Stimulated activated CD4-positive, alpha-beta T cell treated with anti-CD3 and anti-CD28 coated beads, Interleukin-15, amount 100 ng/mL, for 1 hour (primary cell): ENCODE measurements at regions not wholly inside any gene's neighbourhood (a gene's known extent, or its start where the extent isn't known, plus 50 kb on each side); places are given as distances from the start of the nearest gene placed in this dataset.
"Not testable (repeated sequence)": the region's sequence is repeated elsewhere in the genome, so short reads cannot be mapped to it uniquely, and the experiment has no call there.

Experiments
- DNase-seq, 2 donors: peaks; one replicate each; pipeline ENCODE4 v3.0.0-alpha.2; 2020; ENCODE audit warnings: low read depth in 1 of 2, low spot score in 1 of 2

- DNase-seq = no peak
These were observed 53.0 kb upstream of the CA12 start for GRCh38 chr15:63434576-63435186.

GRCh38 chr15:63435204-63435820 is 53.7 kb upstream of the CA12 start:
- no peak for DNase-seq

GRCh38 chr15:63436341-63436740 is 54.7 kb upstream of the CA12 start:
- no peak for DNase-seq

GRCh38 chr15:63436872-63437375 is 55.3 kb upstream of the CA12 start:
- peak; percentile 37 to 44 for DNase-seq

DNA sequence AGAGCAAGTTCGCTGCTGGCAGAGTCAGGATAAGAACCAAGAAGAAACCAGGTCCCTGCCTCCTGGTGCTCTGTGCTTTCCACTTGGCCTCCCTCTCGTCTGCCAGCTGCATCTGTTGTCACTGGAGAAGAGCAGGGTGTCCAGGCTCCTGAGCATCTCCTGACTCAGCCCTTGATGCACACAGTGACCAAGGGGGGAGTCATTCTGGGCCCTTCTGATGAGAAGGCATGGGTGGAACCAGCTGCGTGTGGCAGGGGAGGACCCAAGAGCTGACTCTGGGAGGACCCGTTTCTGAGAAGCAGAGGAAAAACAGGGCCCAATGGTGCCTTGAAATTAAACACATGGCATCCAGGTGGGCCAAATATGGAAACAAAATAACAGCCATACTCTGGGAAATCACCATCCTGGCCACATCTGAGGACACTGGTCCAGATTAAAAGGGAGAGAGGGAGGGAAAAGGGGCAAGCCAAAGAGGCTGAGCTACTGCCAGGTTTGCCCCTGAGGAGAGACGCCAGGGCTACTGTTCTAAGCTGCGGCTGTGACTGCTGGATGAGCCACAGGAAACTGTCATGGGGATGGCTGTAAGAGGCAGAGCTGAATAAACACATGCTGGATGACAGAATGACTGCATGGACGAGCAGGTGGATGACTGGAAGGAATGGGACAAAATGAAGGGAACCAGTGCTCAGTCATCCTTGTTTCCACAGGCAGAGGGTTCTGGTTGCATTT is 58.1 kb upstream of the CA12 start:
- no peak for DNase-seq

DNA sequence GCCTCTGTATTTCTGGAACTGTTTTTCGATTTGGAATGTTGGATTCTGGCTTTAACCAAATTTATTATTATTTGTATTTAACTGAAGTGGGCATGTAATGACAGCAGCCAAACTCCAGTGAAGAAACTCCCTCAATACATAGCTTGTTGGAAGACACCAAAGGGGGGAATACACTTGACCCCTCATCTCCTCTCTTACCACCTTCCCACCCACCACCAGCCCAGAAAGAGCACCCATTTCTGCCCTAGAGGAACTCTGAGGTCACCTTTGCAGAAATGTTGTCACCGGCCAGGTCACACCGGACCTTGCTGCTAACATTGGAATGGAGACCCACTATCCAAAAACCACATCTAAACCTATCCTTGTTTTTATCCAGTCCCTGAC is 58.6 kb upstream of the CA12 start:
- no peak for DNase-seq

- no peak for DNase-seq
These were observed 59.1 kb upstream of the CA12 start for GRCh38 chr15:63440756-63441155.

GRCh38 chr15:63441266-63441665 is 59.6 kb upstream of the CA12 start:
- DNase-seq = no peak

DNA sequence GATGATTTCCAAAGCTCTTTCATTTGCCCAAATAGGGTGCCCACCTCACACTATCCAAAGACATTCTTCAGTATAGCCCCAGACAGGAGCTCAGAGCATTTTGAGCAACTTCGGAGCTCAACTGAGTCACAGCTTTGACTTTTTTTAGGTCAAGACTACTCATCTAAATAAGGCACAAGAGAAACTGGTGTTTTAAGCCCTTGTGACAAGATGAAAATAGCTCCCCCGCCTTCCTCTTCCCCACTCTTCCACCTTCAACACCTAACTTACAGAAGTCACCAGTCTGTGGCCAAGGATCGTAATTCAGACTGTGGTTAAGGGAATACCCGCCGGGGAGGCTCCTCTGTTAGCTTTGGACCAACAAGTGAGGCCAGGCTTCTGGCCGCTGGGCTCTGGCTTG is 60.4 kb upstream of the CA12 start:
- no peak for DNase-seq

DNA sequence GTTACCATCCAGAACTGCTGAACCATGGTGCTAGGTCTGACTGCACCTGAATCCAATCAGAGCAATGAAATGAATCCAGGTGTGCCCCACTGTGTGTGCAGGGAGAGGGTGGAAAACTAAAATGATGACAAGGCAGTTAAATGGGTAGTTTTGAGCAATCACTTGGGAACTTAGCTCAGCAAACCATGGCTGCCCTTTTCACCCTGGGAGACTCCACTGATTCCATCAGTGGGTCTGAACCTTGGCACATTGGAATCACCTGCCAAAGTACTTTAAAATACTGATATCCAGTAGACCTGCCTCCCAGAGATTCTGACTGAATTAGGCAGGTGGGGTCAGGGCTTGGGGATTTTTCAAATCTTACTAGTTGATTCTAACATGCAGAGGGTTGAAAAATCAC is 59.8 kb upstream of the USP3 start:
- DNase-seq = no peak

DNA sequence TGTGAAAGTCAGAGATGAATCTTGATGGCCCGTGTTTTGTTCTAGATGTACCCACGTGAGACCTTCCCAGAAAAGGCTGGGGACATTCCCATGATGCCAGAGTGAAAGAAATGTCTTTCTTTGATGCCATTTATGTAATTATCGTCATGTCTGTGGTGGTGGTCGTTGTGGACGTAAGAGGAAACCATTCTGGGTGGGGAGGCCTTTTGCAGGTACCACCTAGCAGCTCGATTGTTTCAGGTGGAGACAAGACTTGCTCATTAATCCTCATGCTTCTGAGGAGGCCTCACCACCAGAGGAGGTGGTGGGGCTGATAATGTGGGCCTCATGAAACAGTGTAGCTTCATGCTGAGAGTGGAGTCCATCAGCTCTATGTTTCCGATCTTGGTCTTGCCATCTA is 58.1 kb upstream of the USP3 start:
- no peak for DNase-seq

GRCh38 chr15:63447017-63447676 is 57.2 kb upstream of the USP3 start:
- DNase-seq = no peak

GRCh38 chr15:63448266-63448665 is 56.1 kb upstream of the USP3 start:
- no peak for DNase-seq

DNA sequence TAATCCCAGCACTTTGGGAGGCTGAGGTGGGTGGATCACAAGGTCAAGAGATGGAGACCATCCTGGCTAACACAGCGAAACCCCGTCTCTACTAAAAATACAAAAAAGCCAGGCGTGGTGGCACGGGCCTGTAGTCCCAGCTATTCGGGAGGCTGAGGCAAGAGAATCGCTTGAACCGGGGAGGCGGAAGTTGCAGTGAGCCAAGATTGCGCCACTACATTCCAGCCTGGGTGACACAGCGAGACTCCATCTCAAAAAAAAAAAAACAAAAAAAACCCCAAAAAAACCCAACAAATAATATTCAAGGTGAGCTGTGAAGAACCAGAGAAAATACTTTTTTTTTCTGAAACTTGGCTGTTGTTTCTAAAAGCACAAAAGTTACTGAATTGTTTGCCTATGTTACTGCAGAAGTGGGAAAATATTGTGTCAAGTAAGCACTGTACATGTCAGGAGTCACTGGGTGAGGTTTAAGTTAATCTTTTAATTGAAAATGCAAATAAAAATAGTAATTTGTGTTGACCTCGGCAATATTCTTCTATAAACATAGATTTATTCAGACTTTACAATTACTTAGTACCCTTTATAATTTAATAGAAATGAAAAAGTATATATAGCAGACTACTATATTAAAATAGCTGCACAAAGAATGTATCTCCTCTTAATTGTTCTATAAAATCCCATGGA is 55.4 kb upstream of the USP3 start:
- DNase-seq = not testable (repeated sequence)

DNA sequence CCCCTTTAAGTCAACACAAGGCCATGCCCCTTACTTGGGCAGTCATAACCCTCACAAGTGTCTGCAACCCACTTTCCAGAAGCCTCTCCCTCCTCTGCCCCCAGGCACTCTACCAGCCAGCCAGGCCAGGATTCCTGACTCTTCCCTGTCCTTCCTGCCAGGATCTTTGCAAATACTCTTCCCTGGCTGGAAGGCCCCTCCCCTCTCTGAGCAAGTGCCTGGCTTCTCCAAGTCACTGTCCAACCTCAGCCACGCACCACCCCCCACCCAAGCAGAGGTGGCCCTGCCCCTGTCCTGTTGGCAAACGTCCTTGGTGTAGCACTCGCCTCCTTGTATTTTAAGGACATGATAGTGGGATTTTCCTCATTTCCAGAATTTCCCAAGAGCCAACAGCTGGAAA is 54.7 kb upstream of the USP3 start:
- DNase-seq = no peak

DNA sequence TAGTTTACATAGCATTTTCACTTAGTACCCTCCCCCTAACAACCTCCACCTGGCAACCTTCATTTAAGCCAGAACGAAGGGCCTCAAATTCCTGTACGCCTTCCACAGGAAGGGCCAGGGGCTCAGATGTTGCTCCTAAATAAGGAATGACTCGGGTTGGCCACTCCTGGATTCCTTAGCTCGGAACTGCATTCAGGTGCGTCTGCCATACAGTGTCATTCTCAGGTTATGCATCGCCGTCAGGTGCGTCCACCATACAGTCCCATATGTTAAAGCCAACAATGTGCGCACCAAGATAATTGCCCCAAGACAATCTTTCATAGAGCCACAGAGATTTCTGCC is 53.5 kb upstream of the USP3 start:
- DNase-seq = no peak

DNA sequence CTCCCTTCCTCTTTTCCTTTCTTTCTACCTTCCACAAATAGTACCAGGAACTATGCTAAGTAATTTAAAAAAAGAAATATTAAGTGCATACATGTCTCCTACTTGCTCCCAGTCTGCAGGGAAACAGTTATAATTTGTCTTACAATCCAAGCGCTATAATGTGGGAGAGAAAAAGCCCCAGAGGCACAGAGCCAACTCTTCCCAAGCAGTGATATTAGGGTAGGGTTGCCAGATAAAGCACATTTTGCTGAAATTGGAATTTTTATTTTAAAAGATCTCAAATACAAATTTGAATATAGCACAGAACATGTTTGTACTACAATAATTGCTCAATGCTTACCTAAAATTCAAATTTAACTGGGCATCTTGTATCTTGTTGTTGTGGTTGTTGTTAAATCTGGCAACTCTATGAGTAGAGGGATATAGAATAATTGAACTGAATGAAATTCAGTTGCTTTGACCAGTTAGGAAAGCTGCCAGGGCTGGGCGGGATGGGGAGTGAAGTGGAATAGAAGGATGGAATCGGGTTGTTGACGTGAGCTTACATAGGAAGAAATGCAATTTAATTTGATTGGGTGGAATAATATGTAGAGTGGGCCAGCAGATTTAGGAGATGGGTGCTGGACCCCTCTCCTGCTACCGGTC is 52.6 kb upstream of the USP3 start:
- no peak for DNase-seq

DNA sequence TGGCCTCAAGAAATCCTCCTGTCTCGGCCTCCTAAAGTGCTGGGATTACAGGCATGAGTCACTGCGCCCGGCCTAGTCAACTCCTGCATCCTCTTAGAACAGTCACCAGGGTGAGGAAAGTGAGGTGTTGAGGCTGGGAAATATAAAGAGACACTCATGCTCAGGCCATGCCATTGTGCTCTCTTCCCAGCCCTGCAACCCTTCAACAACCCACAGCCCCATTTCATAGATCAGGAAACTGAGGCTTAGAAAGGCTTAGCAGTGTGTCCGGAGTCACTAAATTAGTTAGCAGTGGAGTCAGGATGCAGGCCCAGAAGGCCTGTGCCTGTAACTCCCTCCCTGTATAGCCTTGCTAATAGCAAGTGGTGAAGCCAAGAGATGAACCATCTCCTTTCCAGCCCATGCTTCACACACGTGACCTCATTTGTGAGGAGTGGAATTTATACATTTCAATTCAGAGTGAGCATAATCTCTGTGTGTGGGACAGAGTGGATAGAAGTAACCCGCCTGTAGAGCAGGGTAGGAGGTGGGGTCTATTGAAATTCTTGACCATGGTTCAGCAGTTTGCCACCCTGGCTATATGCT is 51.7 kb upstream of the USP3 start:
- no peak for DNase-seq

GRCh38 chr15:63453186-63453905 is 51.0 kb upstream of the USP3 start:
- DNase-seq = no peak
